OCI-LY7 (cell line): ENCODE measurements at regions not wholly inside any gene's neighbourhood (a gene's known extent, or its start where the extent isn't known, plus 50 kb on each side); places are given as distances from the start of the nearest gene placed in this dataset.
A peak's percentile ranks its signal among the peaks of the same experiment; 100 is the strongest.

ENCODE experiments used
- BruUV-seq: library from RNA; stranded (reverse); fragments of 400-500 nt; replicated peaks from 2 replicates; lab custom pipeline; 2021; lab: Mats Ljungman, UMichigan
- CTCF ChIA-PET: fragments of 300-600 bp; sonication (Branson Sonifier 250); formaldehyde crosslinking; loops from one replicate; lab custom pipeline; 2022; ENCODE audit warnings: antibody characterized with exemption; ENCODE audit not compliant: unreplicated experiment; lab: Charles Lee
- POLR2A ChIA-PET: fragments of 300-600 bp; sonication (Branson Sonifier 250); formaldehyde crosslinking; loops from one replicate; lab custom pipeline; 2022; ENCODE audit warnings: antibody characterized with exemption; lab: Charles Lee
- DNase-seq: peaks from one replicate; pipeline ENCODE4 v3.0.0-alpha.2; 2015; ENCODE audit warnings: low spot score
- H2AFZ ChIP-seq: fragments of 200-600 bp; sonication (generic), shearing (Covaris generic); 2 replicates; pipeline ENCODE4 v1.6.1; 2014; ENCODE audit warnings: mild to moderate bottlenecking, antibody characterized with exemption, low read length, moderate library complexity
- H3K27ac ChIP-seq: fragments of 200-600 bp; sonication (generic); 2 replicates; pipeline ENCODE4 v1.5.1; 2014; ENCODE audit warnings: mixed run types, low read depth, mild to moderate bottlenecking, moderate library complexity, low read length, inconsistent platforms; ENCODE audit not compliant: poor library complexity, severe bottlenecking
- H3K36me3 ChIP-seq: fragments of 200-600 bp; sonication (generic); 2 replicates; pipeline ENCODE4 v1.6.1; 2014; ENCODE audit warnings: mild to moderate bottlenecking, antibody characterized with exemption, low read length, moderate library complexity, mixed read lengths; ENCODE audit not compliant: insufficient read depth
- H3K4me1 ChIP-seq: fragments of 200-600 bp; sonication (generic); 2 replicates; pipeline ENCODE4 v1.5.1; 2014; ENCODE audit warnings: mild to moderate bottlenecking, low read length; ENCODE audit not compliant: insufficient read depth, poor library complexity, severe bottlenecking
- H3K4me2 ChIP-seq: fragments of 200-600 bp; sonication (generic); 2 replicates; pipeline ENCODE4 v1.6.1; 2014; ENCODE audit warnings: mild to moderate bottlenecking, low read length
- H3K4me3 ChIP-seq: fragments of 200-600 bp; sonication (generic); 2 replicates; pipeline ENCODE4 v1.5.1; 2014; ENCODE audit warnings: mild to moderate bottlenecking, low read depth, low read length; ENCODE audit not compliant: poor library complexity, severe bottlenecking
- H3K79me2 ChIP-seq: fragments of 200-600 bp; sonication (generic); 2 replicates; pipeline ENCODE4 v1.6.1; 2016; ENCODE audit warnings: low read depth, mild to moderate bottlenecking, low read length, moderate library complexity, mixed read lengths; ENCODE audit not compliant: insufficient read depth
- H3K9me2 ChIP-seq: fragments of 200-600 bp; sonication (generic); 2 replicates; pipeline ENCODE4 v1.6.1; 2016; ENCODE audit warnings: mild to moderate bottlenecking, low read length, mixed read lengths; ENCODE audit not compliant: insufficient read depth
- H3K9me3 ChIP-seq: fragments of 200-600 bp; sonication (generic); 2 replicates; pipeline ENCODE4 v1.6.1; 2014; ENCODE audit warnings: mild to moderate bottlenecking, mixed run types, low read length, mixed read lengths
- H4K20me1 ChIP-seq: fragments of 200-600 bp; sonication (generic); 2 replicates; pipeline ENCODE4 v1.6.1; 2014; ENCODE audit warnings: mild to moderate bottlenecking, antibody characterized with exemption, low read length, moderate library complexity, mixed read lengths; ENCODE audit not compliant: insufficient read depth
- EZH2phosphoT487 ChIP-seq: fragments of 200-600 bp; sonication (generic); IDR thresholded peaks from 2 replicates; pipeline ENCODE4 v1.6.1; 2018; ENCODE audit warnings: low read depth, borderline replicate concordance, mild to moderate bottlenecking, mixed run types, antibody characterized with exemption, low read length, moderate library complexity, mixed read lengths
- intact Hi-C: fragments of 100-400 bp; cut with micrococcal nuclease; formaldehyde crosslinking; loops from one replicate; pipeline ENCODE4 v1.10.0; 2022; ENCODE audit not compliant: unreplicated experiment
- TF ChIP-seq, protein P1 (sequence below): fragments of 200-600 bp; sonication (generic); conservative IDR thresholded peaks from 2 replicates; pipeline ENCODE4 v1.5.1; 2014; ENCODE audit warnings: mild to moderate bottlenecking, antibody characterized with exemption, low read length, moderate library complexity, mixed read lengths

DNA sequence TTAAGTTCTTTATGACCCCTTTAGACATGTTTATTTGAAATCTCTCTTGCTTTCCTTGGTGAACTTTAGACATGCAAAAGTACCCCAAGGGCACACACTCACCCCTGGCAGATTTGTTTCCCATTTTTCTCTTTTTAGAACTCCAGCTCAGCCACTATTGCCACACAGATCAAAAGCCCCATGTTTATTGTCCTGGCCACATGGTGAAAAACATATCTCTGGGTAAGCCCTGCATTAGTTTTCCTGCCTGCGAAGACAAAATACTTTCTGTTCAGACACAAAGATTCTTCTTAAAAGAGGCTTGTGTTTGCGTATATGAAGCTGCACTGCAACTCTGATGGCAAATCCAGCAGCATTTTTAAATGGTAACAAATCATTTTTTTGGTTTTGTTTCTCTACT, 200.0 kb downstream of the POLR1F start:
- Histone ChIP-seq H3K4me3 (no peak overlapping the region), H4K20me1 (no peaks in the 10 kb centered on the region), H3K36me3 (no peaks in the 10 kb centered on the region), H3K4me1 (no peaks in the 10 kb centered on the region), H3K4me2 (no peak overlapping the region), H3K9me2 (no peaks in the 10 kb centered on the region), H2AFZ (no peak overlapping the region), H3K9me3 (no peaks in the 10 kb centered on the region), H3K79me2 (no peaks in the 10 kb centered on the region), H3K27ac (no peak overlapping the region)
- no peak for TF ChIP-seq EZH2phosphoT487
- TF ChIP-seq, protein P1, sequence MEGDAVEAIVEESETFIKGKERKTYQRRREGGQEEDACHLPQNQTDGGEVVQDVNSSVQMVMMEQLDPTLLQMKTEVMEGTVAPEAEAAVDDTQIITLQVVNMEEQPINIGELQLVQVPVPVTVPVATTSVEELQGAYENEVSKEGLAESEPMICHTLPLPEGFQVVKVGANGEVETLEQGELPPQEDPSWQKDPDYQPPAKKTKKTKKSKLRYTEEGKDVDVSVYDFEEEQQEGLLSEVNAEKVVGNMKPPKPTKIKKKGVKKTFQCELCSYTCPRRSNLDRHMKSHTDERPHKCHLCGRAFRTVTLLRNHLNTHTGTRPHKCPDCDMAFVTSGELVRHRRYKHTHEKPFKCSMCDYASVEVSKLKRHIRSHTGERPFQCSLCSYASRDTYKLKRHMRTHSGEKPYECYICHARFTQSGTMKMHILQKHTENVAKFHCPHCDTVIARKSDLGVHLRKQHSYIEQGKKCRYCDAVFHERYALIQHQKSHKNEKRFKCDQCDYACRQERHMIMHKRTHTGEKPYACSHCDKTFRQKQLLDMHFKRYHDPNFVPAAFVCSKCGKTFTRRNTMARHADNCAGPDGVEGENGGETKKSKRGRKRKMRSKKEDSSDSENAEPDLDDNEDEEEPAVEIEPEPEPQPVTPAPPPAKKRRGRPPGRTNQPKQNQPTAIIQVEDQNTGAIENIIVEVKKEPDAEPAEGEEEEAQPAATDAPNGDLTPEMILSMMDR, result no peak
- BruUV-seq, result no TSS peak
- intact Hi-C loops, result no loop called here
- ChIA-PET POLR2A (no interaction called here), CTCF (no interaction called here)
- DNase-seq, result no peak

DNA sequence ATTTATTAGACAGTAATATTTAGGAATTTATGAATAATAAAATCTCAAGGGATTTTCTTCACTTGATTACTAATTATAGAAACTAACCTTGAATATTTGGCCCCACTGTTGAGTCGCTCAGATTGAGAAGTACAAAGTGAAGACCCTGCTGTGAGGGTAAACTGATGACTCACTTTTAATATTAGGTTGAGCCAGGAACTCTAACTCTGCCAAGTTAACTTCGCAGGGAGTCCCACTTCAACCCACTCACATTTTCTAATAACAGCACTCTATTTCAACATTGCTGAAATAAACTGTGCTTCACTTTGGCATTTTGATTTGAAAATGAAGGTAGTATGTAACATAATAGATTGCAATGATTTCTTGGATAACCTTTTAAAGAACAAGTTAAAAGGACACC, 200.7 kb downstream of the POLR1F start:
- no peak overlapping the region for H2AFZ ChIP-seq
- H3K9me3 ChIP-seq, result no peaks in the 10 kb centered on the region
- H3K4me3 ChIP-seq, result no peak overlapping the region
- TF ChIP-seq EZH2phosphoT487, result no peak
- TF ChIP-seq, protein P1, result no peak
- ChIA-PET POLR2A (no interaction called here), CTCF (no interaction called here)
- BruUV-seq, result no TSS peak
- no peaks in the 10 kb centered on the region for H4K20me1 ChIP-seq
- H3K36me3 ChIP-seq, result no peaks in the 10 kb centered on the region
- no peaks in the 10 kb centered on the region for H3K4me1 ChIP-seq
- no peak overlapping the region for H3K27ac ChIP-seq
- H3K79me2 ChIP-seq, result no peaks in the 10 kb centered on the region
- no peak for DNase-seq
- intact Hi-C loops, result no loop called here
- H3K9me2 ChIP-seq, result no peaks in the 10 kb centered on the region
- H3K4me2 ChIP-seq, result no peak overlapping the region

DNA sequence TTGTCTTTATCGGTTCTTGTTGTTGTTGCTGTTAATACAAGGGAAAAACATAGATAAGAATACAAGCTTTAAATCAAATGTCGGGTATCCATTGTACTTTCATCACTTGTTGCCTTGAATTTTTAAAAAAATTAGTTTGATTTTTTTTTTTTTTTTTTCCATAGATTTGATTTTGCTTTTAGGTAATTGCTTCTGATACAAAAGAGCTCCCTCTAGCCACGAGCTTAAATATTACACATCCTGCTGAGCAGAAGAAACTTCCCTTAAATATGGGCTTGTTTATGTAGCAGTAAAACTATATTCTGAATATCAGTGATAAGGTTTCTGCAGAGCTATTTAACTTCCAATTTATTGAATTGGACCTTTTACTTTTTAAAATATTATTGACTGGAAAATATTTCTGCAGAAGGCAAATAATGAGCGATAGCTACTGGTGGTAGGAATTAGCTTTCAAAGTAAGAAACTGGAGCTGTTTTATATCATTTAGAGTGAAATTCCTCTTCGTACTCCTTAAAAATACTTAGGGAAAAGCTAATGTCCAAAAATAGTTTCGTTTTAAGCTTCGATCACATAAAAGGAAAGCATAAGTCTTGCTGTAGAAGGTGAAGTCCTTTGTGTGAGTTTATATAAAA, 216.9 kb downstream of the POLR1F start:
- Histone ChIP-seq H3K27ac (no peak overlapping the region), H3K79me2 (no peaks in the 10 kb centered on the region), H3K4me3 (no peak overlapping the region), H2AFZ (no peak overlapping the region), H3K4me1 (no peaks in the 10 kb centered on the region), H3K9me3 (peaks cover 17% of the 10 kb centered on the region; the same call in 1 of the 2 replicates), H3K4me2 (no peak overlapping the region), H4K20me1 (no peaks in the 10 kb centered on the region), H3K36me3 (no peaks in the 10 kb centered on the region), H3K9me2 (no peaks in the 10 kb centered on the region)
- DNase-seq, result peak; percentile 15
- no peak for TF ChIP-seq EZH2phosphoT487
- TF ChIP-seq, protein P1, result peak; percentile 87
- no TSS peak for BruUV-seq
- POLR2A ChIA-PET, result interaction anchor here (0.6 to 1.2 kb wide), 9 partner anchors 35 to 1550 kb away, joined by 3 to 6 read pairs (median 4); no protein-coding TSS in a partner anchor
- CTCF ChIA-PET, result no interaction called here
- intact Hi-C loops, result no loop called here
